Activated CD4-positive, alpha-beta T cell treated with anti-CD3 and anti-CD28 coated beads, Interleukin-2, amount 10 ng/mL, durations not matched to agents 7 days and 5 days (primary cell): ENCODE measurements at regions not wholly inside any gene's neighbourhood (a gene's known extent, or its start where the extent isn't known, plus 50 kb on each side); places are given as distances from the start of the nearest gene placed in this dataset.
"Not testable (repeated sequence)": the region's sequence is repeated elsewhere in the genome, so short reads cannot be mapped to it uniquely, and the experiment has no call there.

Experiments
- CTCF ChIA-PET: fragments of 350-600 bp; sonication (Branson Sonifier 250); formaldehyde crosslinking; loops from one replicate; lab custom pipeline; 2021; ENCODE audit warnings: antibody characterized with exemption; lab: Charles Lee
- POLR2A ChIA-PET: fragments of 350-600 bp; sonication (Branson Sonifier 250); formaldehyde crosslinking; loops from one replicate; lab custom pipeline; 2021; ENCODE audit warnings: antibody characterized with exemption; lab: Charles Lee
- DNase-seq: peaks from one replicate; pipeline ENCODE4 v3.0.0-alpha.2; 2020
- H3K27ac Mint-ChIP-seq: one replicate; pipeline ENCODE4 v1.8.0; 2021; ENCODE audit warnings: mild to moderate bottlenecking, moderate library complexity, mixed read lengths
- H3K27me3 Mint-ChIP-seq: one replicate; pipeline ENCODE4 v1.8.0; 2021; ENCODE audit warnings: mixed read lengths
- H3K36me3 Mint-ChIP-seq: one replicate; pipeline ENCODE4 v1.8.0; 2021; ENCODE audit warnings: low read depth, mixed read lengths
- H3K4me1 Mint-ChIP-seq: one replicate; pipeline ENCODE4 v1.8.0; 2021; ENCODE audit warnings: mixed read lengths
- H3K4me3 Mint-ChIP-seq: one replicate; pipeline ENCODE4 v1.8.0; 2021; ENCODE audit warnings: mild to moderate bottlenecking, moderate library complexity, mixed read lengths
- H3K9me3 Mint-ChIP-seq: one replicate; pipeline ENCODE4 v1.8.0; 2021; ENCODE audit warnings: mixed read lengths

DNA sequence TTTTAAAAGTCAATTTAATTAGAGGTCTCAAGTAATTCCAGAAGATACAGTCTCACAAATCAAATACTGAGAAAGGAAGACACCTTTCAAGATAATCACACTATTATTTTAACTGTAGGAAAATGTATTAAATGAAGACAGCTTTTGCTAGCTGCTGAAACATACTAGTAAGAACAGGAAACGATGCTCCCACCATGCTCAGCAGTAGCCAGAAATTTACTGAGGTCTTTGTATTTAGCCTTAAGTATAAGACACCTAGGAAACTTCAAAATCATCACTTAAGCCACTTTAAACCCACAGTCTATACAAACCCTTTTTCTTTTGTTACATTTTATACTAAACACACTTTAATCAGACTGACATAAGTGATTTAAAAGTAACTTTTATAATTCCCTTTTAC, 72.7 kb upstream of the NPIPB12 start:
- CTCF ChIA-PET, DNase-seq, H3K9me3 Mint-ChIP-seq, POLR2A ChIA-PET, H3K4me3 Mint-ChIP-seq, H3K27me3 Mint-ChIP-seq, H3K27ac Mint-ChIP-seq: not testable (repeated sequence)
- Mint-ChIP-seq H3K36me3 (peaks cover 19% of the 10 kb centered on the region), H3K4me1 (peaks cover 24% of the 10 kb centered on the region)

GRCh38 chr16:29581764-29582163, 75.6 kb upstream of the NPIPB12 start:
- H3K27me3 Mint-ChIP-seq, H3K4me3 Mint-ChIP-seq, DNase-seq, POLR2A ChIA-PET, H3K27ac Mint-ChIP-seq, CTCF ChIA-PET, H3K9me3 Mint-ChIP-seq: not testable (repeated sequence)
- peaks cover 16% of the 10 kb centered on the region for H3K36me3 Mint-ChIP-seq
- H3K4me1 Mint-ChIP-seq = peaks cover 33% of the 10 kb centered on the region

DNA sequence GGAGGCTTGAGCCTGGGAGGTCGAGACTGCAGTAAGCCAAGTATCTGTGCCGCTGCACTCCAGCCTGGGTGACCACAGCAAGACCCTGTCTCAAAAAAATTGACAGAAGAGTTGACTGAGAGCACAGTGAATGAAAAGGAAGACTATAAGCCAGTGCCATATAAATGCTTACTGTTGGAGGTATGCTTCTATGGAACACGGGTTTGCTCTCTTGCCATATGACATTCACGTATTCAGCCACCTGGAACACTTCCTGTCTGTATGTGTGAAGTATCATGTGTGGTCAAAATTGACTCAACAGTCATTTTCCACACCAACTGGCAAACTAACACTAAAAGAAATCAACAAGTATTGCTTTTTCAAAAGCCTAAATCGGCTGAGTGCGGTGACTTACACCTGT, 71.1 kb upstream of the SPN start:
- H3K27ac Mint-ChIP-seq = peak overlapping the region; percentile 68
- H3K36me3 Mint-ChIP-seq, DNase-seq, POLR2A ChIA-PET, H3K27me3 Mint-ChIP-seq, H3K9me3 Mint-ChIP-seq, CTCF ChIA-PET: not testable (repeated sequence)
- H3K4me3 Mint-ChIP-seq = peak overlapping the region; percentile 58
- peaks cover 43% of the 10 kb centered on the region for H3K4me1 Mint-ChIP-seq

GRCh38 chr16:29594269-29594925, 68.7 kb upstream of the SPN start:
- H3K36me3 Mint-ChIP-seq, CTCF ChIA-PET, H3K9me3 Mint-ChIP-seq, POLR2A ChIA-PET, H3K27me3 Mint-ChIP-seq: not testable (repeated sequence)
- peak overlapping the region; percentile 92 for H3K27ac Mint-ChIP-seq
- H3K4me3 Mint-ChIP-seq = peak overlapping the region; percentile 80
- peaks cover 36% of the 10 kb centered on the region for H3K4me1 Mint-ChIP-seq
- DNase-seq = peak; percentile 51

- H3K36me3 Mint-ChIP-seq, POLR2A ChIA-PET, H3K27me3 Mint-ChIP-seq, CTCF ChIA-PET, H3K9me3 Mint-ChIP-seq: not testable (repeated sequence)
- peak; percentile 92 for DNase-seq
- H3K4me3 Mint-ChIP-seq = peak overlapping the region; percentile 77
- peaks cover 37% of the 10 kb centered on the region for H3K4me1 Mint-ChIP-seq
- H3K27ac Mint-ChIP-seq = peak overlapping the region; percentile 92
Observed at GRCh38 chr16:29594926-29595838, 67.9 kb upstream of the SPN start.

DNA sequence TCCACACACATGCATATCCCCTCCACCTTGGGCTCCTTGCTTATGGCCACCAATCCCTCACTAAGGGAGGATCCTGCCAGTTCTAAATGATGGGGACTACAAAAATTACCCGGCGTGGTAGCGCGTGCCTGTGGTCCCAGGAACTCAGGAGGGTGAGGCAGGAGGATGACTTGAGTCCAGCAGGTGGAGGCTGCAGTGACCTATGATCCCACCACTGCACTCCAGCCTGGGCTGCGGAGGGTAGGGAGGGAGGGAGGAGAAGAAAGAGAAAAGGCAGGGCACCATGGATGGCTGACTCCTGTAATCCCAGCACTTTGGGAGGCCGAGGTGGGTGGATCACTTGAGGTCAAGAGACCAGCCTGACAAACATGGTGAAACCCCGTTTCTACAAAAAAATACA, 66.0 kb upstream of the SPN start:
- H3K27ac Mint-ChIP-seq, POLR2A ChIA-PET: not testable (repeated sequence)
- CTCF ChIA-PET = interaction anchor here (0.6 kb wide), 1 partner anchor 426 kb away, joined by 3 read pairs; no protein-coding TSS in a partner anchor

GRCh38 chr16:29600111-29601000, 62.7 kb upstream of the SPN start:
- H3K36me3 Mint-ChIP-seq, H3K27me3 Mint-ChIP-seq, H3K9me3 Mint-ChIP-seq, POLR2A ChIA-PET: not testable (repeated sequence)
- DNase-seq = peak; percentile 74
- H3K4me3 Mint-ChIP-seq = peak overlapping the region; percentile 79
- CTCF ChIA-PET = interaction anchor here (0.6 to 0.8 kb wide), 2 partner anchors 45 to 58 kb away, joined by 4 read pairs; no protein-coding TSS in a partner anchor
- H3K27ac Mint-ChIP-seq = peak overlapping the region; percentile 93
- peaks cover 59% of the 10 kb centered on the region for H3K4me1 Mint-ChIP-seq

More for the DNA sequence above, 66.0 kb upstream of the SPN start:
- H3K4me1 Mint-ChIP-seq = peaks cover 42% of the 10 kb centered on the region
- not testable (repeated sequence) for H3K9me3 Mint-ChIP-seq, H3K36me3 Mint-ChIP-seq, H3K4me3 Mint-ChIP-seq, DNase-seq, H3K27me3 Mint-ChIP-seq

- H3K9me3 Mint-ChIP-seq, DNase-seq, H3K36me3 Mint-ChIP-seq, POLR2A ChIA-PET, CTCF ChIA-PET, H3K27me3 Mint-ChIP-seq: not testable (repeated sequence)
- H3K4me3 Mint-ChIP-seq = peak overlapping the region; percentile 51
- peak overlapping the region; percentile 89 for H3K27ac Mint-ChIP-seq
- H3K4me1 Mint-ChIP-seq = peaks cover 51% of the 10 kb centered on the region
Observed at GRCh38 chr16:29602247-29602625, 60.8 kb upstream of the SPN start.

DNA sequence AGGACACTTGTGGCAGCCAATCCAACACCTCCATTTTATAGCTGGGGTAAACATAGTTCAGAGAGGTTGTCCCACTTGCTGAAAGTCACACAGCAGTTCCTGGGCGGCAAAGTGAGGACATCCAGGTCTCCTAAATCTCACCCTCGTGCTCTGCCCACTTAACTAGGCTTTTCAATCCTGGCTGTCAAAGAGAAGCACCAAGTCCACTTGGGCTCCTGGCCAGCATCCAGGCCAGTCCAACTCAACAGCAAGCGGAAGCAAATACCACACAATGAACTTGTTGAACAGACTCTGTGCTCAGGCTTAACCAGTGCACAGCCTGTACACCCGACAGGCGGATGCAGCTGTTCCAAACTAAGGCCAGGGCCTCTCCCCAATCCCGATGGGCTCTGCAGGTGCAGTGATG, 60.4 kb upstream of the SPN start:
- H3K36me3 Mint-ChIP-seq, POLR2A ChIA-PET, DNase-seq, H3K4me3 Mint-ChIP-seq, H3K9me3 Mint-ChIP-seq, H3K27me3 Mint-ChIP-seq, CTCF ChIA-PET: not testable (repeated sequence)
- H3K4me1 Mint-ChIP-seq = peaks cover 55% of the 10 kb centered on the region
- H3K27ac Mint-ChIP-seq = peak overlapping the region; percentile 89

- POLR2A ChIA-PET, H3K4me3 Mint-ChIP-seq, H3K9me3 Mint-ChIP-seq, DNase-seq, CTCF ChIA-PET, H3K27me3 Mint-ChIP-seq, H3K36me3 Mint-ChIP-seq: not testable (repeated sequence)
- Mint-ChIP-seq H3K27ac (peak overlapping the region; percentile 71), H3K4me1 (peaks cover 58% of the 10 kb centered on the region)
Observed at GRCh38 chr16:29604631-29605549, 58.2 kb upstream of the SPN start.

- POLR2A ChIA-PET, CTCF ChIA-PET, H3K36me3 Mint-ChIP-seq, H3K9me3 Mint-ChIP-seq, H3K4me3 Mint-ChIP-seq, H3K27me3 Mint-ChIP-seq, H3K27ac Mint-ChIP-seq, DNase-seq: not testable (repeated sequence)
- H3K4me1 Mint-ChIP-seq = peaks cover 54% of the 10 kb centered on the region
Observed at GRCh38 chr16:29605593-29606205, 57.3 kb upstream of the SPN start.
